HG03108 (cell line): ENCODE measurements at regions not wholly inside any gene's neighbourhood (a gene's known extent, or its start where the extent isn't known, plus 50 kb on each side); places are given as distances from the start of the nearest gene placed in this dataset.

Experiments
- ATAC-seq: cut with Tn5 transposase; IDR thresholded peaks from one replicate; pipeline ENCODE4 v1.9.1; 2021; ENCODE audit warnings: moderate library complexity; ENCODE audit not compliant: unreplicated experiment

DNA sequence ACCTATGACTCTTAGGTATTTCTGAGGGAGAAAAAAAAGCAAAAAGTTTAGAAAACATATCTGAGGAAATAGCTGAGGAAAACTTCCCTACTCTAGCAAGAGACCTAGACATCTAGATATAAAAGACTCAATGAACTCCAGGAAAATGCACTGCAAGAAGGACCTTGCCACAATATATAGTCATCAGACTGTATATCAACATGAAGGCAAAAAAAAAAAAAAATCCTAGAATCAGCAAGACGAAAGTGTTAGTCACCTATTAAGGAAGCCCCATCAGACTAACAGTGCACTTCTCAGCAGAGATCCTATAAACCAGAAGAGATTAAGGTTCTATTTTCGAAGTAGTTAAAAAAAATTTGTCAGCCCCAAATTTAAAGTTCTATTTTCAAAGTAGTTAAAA, 166.2 kb downstream of the TMEM38B start:
- ATAC-seq = no peak

DNA sequence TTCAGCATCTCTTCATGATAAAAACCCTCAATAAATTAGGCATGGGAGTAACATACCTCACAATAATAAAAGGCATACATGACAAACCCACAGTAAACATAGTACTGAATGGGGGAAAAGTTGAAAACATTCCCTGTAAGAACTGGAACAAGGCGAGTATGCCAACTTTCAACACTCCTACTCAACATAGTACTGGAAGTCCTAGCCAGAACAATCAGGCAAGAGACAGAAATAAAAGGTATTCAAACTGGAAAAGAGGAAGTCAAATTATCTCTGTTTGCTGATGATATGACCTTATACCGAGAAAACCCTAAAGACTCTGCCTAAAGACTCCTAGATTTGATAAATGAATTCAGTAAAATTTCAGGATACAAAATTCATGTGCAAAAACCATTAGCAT, 167.6 kb downstream of the TMEM38B start:
- ATAC-seq = no peak

DNA sequence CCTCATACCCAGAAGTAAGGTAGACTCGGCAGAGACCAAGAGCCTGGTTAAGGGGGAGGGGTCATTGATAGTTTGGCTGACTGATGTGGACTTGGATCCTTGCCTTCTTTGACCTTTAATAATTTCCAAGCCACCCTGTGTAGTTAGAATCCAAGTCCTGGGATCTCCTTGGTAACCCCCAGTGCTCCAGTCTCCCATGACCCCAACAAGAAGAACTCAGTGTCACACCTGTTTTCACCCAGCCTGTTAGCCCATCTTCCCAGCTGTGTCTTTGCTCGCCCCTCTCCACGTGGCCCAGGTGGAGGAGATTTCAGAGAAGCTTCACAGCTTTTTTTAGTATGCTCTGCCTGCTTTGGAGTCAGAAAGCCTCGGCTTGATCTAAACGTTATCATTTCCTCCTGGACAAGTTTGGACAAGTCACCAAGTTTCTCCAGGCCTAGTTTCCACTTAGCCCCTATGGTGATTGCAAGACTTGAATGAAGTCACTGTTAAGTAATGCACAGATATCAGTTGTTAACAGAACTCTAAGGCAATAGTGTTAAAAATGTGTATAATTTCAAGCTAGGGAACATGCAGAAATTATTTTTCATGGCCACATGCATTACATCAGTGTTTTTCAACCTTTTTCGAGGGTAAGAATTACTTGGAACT, 170.0 kb downstream of the TMEM38B start:
- no peak for ATAC-seq

DNA sequence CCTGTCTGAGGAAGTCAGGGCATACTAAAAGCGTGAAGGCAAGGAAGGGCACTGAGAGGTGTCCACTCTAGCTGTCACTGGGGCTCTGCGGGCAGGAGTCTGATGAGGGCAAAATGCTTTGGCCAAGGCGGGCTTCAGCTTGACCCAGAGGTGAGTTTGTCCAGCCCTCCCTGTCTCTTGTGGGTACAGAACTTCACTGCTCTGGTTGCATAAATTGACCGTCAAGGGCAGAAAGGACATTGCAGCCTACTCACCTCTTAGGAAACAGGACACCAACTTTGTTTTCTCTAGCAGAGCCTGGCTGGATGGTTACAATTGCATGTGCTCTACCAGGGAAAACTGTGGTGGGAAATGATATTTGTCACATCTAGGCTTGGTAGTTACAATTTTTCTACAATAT, 170.9 kb downstream of the TMEM38B start:
- no peak for ATAC-seq

DNA sequence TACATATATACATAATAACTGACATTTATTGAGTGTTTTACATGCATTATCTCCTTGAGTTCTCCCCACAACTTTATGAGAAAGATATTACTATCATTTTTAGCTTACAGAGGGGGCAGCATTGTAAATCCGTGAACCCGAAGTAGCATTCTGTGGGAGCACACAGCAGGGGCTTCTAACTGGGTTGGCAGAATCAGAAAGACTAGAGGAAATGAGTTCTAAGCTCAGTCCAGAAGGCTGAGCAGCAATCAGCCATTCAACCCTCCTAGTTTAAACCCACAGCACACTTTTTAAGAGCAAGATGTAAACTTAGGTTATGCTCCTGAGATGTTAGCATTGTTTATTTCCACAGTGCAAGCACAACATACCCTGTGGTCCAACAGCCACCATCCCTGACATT, 177.2 kb downstream of the TMEM38B start:
- ATAC-seq = no peak

DNA sequence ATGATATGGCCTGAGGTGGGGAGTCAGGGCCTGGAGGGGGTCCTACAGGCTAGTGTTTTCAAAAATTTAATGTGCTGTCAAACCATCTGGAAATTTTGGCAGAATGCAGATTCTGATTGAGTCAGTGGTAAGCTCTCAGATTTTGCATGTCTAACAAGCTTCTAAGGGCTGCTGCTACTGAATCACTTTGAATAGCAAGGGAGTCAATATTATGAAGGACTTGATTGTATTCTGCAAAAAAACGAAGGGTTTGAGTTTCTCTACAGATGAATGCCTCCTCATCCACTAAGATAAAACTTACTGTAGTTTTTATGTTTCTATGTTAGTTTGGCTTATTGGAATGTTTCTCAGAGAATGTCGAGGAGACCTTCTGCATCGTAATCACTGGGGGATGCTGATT, 179.5 kb downstream of the TMEM38B start:
- ATAC-seq = no peak

DNA sequence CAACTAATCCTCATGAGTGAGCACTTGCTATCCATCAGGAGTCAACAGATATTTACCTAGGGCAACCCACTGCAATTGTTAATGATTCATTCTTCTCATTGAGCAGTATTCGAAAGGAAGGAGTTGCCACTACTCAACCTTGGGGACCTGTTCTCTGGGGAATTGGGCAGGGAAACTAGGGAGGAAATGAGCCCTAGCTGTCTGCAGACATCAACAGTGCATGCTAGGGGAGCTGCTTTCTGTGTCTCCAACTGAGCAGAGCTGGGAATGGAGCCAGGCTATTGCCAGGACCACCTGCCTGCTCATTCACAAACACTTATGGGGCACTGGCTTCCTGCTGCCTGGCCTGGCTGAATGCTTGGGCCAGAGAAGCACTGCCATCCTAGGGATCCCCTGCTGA, 183.4 kb downstream of the TMEM38B start:
- ATAC-seq = peak; percentile 60

DNA sequence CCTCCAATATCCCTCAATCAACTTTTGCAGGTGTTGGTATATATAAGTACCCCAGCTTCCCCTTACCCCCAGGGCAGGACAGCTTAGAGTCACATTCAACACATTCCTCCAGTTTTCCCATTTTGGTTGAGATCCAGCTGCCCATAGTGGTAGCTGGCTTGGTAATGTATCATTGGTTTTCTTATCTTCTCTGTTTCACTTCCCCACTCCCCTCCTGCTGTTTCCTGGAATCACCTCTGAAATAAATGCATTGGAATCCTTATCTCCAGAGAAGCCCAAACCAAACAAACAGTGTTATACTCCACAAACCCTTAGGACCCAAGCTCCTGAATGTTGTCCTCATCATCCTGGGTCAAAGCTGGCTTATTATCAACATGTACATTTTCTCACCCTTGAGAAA, 184.8 kb downstream of the TMEM38B start:
- no peak for ATAC-seq

DNA sequence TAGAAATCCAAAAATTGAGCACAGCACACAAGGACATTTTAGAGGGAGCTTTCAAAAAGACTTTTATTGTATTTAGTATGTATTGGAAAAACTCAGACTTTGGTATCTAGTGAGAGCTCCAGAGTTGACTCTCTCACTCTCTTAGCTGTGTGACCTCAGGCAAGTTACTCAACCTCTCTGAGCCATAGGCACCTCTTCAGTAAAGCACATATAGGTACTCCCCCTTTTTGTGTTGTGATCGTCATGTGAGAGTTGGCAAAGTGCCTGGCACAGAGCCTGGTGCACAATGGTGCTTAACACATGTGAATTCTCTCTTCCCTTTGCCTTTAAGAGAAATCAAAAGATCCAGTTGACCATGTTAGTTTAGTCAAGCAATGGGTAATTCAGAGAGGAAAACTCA, 186.2 kb downstream of the TMEM38B start:
- ATAC-seq = no peak

DNA sequence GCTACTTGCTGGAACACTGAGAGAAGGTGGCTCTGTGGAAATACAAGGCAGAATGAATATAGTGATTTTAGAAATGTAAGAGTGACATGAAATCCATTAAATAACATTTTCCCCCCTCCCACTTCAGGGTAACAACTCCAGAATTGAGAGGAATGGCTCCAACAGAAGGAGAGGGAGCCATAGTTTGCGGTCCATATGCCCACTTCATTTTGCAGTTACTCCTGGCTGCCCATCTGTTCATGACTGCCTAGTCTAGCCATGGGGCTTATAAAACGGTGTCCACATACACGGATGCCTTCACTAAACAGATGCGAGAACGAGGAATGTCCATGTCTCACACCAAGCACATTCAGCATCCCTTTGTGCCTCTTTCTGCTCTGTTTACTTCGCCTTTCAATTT, 186.7 kb downstream of the TMEM38B start:
- no peak for ATAC-seq

DNA sequence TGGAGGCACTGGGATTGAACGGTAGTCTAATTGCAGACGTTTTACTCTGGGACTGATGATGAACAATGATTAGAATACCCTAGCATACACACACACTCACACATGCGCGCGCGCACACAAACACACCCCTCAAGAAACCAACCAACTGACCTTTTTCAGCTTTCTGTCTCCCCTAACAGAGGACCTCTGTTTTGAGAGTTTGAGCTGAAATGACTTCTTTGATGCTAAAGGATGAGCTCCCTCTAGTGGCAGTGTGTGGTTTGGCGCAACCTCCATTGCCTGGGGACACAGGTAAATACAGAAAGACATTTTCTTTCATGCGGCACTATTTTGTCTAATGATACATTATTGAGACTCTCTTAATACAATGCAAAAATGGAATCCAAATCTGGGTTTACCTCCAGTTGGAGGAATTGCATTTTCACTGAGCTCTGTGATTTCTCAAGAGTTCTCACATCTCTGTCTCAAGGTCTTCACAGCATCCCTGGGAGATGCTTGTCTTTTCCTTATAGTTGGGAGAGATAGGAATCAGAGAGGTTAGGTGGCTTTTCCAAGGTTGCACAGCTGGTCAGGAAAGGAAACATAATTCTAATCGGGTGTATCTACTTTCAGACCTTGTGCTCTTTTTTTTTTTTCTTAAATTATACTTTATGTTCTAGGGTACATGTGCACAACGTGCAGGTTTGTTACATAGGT, 187.5 kb downstream of the TMEM38B start:
- ATAC-seq = peak; percentile 34

DNA sequence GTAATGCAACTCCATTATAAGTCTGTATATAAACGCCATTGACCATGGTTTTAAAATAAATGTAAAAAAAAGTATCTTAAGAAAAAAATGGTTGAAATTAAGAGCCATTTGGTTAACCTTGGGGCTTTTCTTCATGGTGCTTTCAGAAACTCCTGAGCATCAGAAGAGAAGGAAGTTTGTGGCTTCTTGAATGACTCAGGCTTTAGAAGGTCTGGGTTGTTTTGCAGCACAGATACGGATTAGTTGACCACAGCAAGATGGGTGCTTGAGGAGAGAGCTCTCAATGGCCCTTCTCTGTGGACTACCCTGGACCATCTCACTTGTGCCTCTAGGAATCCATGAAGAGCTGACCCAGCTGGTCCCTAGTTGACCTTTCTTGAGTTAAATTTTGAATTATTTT, 189.5 kb downstream of the TMEM38B start:
- peak; percentile 89 for ATAC-seq

DNA sequence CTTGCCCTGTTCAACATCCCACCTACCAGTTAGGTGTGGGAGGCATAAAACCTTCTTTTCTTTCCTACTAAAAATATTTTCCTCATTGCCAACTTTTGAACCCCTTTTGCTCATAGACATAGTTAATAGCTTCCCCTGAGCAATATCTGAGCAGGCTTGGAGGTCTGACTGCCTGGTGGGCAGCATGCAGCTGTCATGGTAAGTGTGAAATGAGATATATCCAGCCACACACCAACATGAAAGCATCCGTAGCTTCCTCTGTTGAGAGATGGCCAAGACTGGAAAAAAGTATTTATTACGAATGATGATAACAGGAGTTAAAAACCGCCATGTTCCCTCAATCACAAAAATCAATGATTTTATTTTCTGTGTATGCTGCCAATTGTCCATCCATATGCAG, 190.1 kb downstream of the TMEM38B start:
- ATAC-seq = no peak

DNA sequence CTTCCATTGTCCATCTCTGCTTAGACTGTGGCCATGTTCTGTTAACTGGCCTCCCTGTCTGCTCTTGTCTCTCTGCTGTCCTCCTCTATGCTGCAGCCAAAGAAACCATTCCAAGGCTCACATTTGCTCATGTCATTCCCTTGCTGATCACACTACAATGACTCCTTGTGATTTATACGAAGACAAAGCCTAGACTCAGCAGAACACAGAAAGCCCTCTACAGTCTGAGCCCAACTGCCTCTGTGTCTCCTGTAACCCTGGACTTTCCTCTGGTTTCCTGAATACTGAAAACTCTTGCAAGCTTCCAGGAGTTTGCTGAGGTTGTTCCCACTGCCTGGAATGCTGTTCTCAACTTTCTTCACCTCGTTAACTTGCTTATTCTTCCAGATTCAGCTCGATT, 191.8 kb downstream of the TMEM38B start:
- no peak for ATAC-seq

DNA sequence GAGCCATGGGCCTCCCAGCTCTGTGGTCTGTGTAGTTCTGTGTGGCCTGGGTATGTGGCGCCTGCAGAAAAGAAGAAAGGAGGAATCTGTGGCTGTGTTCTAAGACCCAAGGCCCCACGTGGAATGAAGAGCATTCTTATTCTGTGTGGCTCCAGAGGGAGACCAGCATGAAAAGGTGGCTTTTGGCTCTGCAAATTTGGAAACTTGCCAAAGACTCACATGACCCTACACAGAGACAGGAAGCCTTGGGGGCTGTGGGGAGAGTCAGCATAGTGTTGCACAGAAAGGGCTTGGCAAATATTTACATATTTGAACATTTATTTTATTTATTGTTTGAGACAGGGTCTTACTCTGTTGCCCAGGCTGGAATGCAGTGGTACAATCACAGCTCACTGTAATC, 193.3 kb downstream of the TMEM38B start:
- no peak for ATAC-seq

DNA sequence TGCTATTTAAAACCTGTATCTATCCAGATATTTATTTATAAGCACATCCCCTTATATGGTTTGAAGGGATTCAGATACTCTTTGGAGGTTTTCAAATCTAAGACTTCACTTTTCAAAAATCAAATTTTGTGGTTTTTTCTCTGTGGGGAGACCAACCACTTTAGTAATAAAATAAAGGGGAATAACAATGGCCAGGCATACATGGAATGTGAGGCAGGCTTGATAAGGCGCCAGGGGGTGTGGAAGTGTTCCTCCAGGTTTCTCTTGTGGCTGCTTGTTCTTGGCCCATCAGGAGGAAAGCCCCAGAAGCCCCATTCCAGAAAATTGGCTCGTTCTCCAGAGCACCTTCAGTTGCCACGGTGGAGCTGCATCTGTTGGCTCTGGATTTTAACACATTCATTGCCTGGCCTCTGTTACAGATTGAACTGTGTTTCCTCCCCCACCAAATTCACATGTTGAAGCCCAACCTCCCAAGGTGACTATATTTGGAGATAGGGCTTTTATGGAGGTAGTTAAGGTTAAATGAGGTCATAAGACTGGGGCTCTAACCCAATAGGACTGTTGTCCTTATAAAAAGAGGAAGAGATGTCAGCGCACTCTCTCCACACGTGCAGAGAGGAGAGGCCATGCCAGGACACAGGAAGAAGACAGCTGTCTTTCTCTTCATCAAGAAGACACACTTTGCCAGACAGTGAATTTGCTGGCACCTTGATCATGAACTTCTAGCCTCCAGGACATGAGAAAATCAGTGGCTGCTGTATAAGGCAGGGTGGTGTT, 195.9 kb downstream of the TMEM38B start:
- ATAC-seq = no peak

DNA sequence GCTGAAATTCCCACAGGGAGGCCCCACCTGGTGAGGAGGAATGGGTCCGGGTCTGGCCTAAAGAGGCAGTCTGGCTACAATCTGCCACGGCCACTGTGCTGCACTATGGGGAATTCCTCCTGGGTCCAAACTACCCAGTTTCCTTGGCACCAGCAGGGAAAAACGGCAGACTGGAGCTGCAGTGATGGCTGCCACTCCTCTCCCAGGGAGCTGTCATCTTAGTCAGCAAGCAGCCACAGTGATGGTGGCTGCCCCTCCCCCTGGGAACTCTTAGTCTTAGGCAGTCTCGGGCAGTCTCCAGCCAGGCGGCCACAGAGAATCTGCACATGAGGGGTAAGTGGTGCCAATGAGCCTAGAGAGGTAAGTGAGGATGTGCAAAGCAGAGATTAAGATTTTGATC, 205.8 kb downstream of the TMEM38B start:
- ATAC-seq = no peak

DNA sequence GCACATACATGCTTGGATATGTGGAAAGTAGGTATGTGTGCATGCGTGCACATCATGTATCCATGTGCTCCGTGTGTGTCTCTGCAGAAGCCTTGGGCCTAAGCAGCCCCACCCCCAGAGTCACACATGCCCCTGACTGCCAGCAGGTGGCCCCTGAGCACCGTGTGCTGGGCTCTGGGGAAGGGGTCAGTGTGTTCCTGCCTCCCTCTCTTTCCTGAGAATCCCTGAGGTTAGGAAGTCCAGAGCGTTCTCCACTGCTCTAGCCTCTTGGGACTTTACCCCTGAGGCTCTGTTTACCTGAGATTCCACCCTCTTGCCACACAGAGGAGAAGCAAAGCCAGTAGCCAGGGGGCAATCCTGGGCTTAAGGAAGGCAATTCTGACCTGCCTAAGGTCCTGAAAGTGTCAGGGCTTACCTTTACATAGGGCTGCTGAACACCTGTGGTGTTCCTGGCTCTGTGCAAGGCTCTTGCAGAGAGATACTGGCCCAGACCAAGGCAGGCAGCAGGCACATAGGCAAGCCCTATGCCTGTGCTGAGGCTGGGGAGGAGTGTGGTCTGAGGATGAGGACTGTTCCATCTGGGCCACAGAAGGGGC, 207.3 kb downstream of the TMEM38B start:
- ATAC-seq = peak; percentile 63

DNA sequence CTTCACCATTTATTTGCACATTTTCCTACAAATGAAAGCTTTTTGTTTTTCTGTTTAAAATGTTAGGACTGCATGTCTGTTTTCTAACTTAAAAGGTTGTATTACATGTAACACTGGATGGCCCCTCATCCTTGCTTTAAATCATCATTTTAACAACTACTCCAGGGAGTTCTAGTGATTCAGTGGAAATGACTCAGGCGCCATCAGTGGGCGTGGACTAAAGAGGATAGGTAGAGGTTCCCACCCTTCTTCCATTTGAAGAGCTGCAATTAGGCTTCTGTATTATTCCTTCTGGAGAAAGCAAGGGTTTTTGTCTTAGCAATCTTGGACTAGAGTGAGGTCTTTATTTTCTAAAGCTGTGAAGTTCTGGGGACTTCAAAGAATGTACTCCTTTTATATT, 213.7 kb downstream of the TMEM38B start:
- ATAC-seq = no peak

DNA sequence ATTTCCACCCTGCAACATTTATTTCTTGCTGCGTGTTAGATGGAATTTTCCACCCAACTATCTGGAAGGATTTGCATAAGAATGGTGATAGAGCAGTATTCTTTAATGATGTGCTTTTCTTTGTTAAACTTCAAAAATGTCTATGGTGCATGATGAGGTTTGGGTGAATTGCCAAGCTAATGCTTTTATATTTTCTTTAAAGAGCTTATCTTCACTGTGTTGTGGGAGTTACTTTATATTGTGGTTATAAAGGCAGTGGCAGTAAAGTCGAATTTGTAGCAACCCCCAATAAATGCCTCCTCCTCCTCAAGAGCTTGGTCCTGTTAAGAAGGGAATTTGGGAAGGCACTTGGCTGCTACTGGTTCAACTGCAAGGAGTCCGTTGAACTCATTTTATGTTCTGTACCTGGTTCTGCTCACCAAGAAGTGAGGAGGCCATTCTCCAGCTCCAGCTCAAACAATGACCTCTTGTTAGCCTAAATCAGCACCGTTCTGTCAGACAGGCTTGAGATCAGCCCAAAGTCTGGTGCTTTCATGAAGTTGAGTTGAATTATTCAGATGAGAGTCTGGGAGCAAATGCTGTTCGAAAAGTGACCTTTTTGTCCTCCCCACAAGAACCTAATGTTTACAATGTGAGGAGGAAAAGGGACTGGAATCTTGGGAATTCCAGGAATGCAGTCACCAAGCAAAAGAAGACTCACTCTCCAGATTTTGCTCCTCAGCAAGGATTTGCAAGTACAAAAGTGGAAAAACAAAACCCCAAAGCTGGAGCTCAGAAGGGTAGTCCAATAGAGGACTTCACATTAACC, 217.0 kb downstream of the TMEM38B start:
- no peak for ATAC-seq
